ENCODE measurements at regions not wholly inside any gene's neighbourhood (a gene's known extent, or its start where the extent isn't known, plus 50 kb on each side); places are given as distances from the start of the nearest gene placed in this dataset.

DNA sequence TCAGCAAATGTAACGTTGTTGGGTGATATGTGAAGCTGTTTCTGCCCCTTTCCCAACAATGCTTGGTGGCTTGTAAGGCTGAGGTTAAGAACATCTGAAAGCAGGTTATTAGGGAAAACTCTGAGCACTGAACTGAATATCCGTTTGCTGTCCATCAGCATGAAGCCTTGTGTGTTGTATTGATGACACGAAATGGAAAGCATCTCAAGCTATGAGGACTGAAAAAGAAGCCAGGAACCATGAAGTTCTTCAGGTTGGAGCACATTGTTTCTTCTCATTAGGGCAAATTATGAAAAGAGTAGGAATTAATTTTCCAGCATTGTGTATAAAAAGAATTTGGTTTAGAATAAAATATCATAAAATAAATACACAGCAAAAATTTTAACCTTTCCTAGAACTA is 106.8 kb downstream of the IZUMO3 start:
- DNase-seq (ENCODE audit: extremely low spot score, unreplicated experiment) = no peak
- no peaks in the 10 kb centered on the region for H3K27me3 Mint-ChIP-seq
- no peaks in the 10 kb centered on the region for H3K4me1 Mint-ChIP-seq (ENCODE audit: unreplicated experiment)
- TF ChIP-seq, protein P1, sequence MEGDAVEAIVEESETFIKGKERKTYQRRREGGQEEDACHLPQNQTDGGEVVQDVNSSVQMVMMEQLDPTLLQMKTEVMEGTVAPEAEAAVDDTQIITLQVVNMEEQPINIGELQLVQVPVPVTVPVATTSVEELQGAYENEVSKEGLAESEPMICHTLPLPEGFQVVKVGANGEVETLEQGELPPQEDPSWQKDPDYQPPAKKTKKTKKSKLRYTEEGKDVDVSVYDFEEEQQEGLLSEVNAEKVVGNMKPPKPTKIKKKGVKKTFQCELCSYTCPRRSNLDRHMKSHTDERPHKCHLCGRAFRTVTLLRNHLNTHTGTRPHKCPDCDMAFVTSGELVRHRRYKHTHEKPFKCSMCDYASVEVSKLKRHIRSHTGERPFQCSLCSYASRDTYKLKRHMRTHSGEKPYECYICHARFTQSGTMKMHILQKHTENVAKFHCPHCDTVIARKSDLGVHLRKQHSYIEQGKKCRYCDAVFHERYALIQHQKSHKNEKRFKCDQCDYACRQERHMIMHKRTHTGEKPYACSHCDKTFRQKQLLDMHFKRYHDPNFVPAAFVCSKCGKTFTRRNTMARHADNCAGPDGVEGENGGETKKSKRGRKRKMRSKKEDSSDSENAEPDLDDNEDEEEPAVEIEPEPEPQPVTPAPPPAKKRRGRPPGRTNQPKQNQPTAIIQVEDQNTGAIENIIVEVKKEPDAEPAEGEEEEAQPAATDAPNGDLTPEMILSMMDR (conservative IDR thresholded peaks at IDR 0.05) = no peak
- no peaks in the 10 kb centered on the region for H3K9me3 Mint-ChIP-seq
- H3K4me3 Mint-ChIP-seq = no peak overlapping the region
- no peak overlapping the region for H3K27ac Mint-ChIP-seq
- no peaks in the 10 kb centered on the region for H3K36me3 Mint-ChIP-seq

DNA sequence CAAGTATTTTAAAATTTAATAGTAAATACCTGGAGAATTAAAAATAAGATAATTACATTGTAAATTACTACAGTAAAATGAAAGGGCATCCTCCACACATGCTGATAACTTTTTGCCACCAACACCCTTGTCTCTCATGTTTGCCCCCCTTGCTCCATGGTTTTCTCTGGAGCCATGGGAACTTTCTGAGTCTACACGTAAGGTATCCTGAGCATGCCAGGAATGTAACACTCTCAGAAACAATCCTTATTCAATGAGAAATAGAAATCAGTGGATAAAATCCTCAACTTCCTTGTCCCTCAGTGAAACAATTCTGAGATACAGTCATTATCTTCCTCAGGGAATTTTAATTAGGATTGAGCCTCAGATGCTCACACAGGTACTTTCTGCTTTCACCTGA is 108.9 kb downstream of the IZUMO3 start:
- H3K27me3 Mint-ChIP-seq = no peaks in the 10 kb centered on the region
- no peak for DNase-seq (ENCODE audit: extremely low spot score, unreplicated experiment)
- no peaks in the 10 kb centered on the region for H3K9me3 Mint-ChIP-seq
- H3K4me3 Mint-ChIP-seq = no peak overlapping the region
- H3K4me1 Mint-ChIP-seq (ENCODE audit: unreplicated experiment) = no peaks in the 10 kb centered on the region
- H3K27ac Mint-ChIP-seq = no peak overlapping the region
- TF ChIP-seq, protein P1 (conservative IDR thresholded peaks at IDR 0.05) = no peak
- no peaks in the 10 kb centered on the region for H3K36me3 Mint-ChIP-seq

DNA sequence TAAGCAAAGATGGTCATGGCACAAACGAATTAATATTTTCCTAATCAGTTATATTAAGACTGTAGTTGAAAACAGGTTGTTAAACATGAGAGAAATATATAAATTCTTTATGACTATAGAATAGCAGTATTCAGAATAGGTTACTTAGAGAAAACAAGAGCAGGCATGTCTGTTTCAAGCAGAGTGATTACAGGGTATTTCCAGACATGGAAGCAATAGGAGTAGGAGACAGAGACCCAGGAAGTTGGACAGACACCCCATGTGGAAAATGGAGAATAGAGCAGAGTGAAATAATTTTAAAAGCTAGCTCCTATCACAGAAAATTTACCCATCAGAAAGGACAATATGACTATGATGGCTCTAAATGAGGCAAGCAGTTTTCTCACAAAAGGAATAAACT is 111.5 kb downstream of the IZUMO3 start:
- no peak overlapping the region for H3K4me3 Mint-ChIP-seq
- H3K27ac Mint-ChIP-seq = no peak overlapping the region
- H3K27me3 Mint-ChIP-seq = no peaks in the 10 kb centered on the region
- DNase-seq (ENCODE audit: extremely low spot score, unreplicated experiment) = no peak
- TF ChIP-seq, protein P1 (conservative IDR thresholded peaks at IDR 0.05) = no peak
- no peaks in the 10 kb centered on the region for H3K4me1 Mint-ChIP-seq (ENCODE audit: unreplicated experiment)
- H3K9me3 Mint-ChIP-seq = no peaks in the 10 kb centered on the region
- H3K36me3 Mint-ChIP-seq = no peaks in the 10 kb centered on the region

DNA sequence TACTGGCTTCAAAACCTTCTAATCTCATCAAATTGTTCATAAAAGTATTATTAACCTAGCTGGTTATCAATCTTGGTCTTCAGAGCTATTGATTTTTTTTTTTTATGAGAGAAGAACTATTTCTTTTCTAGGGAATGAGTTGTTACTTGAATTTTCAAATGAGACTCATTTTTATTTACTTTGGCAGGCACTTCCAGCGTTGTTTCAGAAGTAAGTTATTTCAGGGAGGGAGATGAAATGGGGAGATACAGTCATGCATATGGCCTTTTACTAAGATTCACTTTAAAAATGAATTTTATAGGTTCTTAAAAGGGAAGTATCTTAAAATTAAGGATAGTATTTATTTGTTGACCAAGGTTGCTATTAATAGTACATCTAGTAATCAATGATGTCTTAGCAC is 129.6 kb downstream of the IZUMO3 start:
- DNase-seq (ENCODE audit: extremely low spot score, unreplicated experiment) = no peak
- TF ChIP-seq, protein P1 (conservative IDR thresholded peaks at IDR 0.05) = no peak
- no peak overlapping the region for H3K27ac Mint-ChIP-seq
- H3K27me3 Mint-ChIP-seq = no peaks in the 10 kb centered on the region
- H3K36me3 Mint-ChIP-seq = no peaks in the 10 kb centered on the region
- H3K9me3 Mint-ChIP-seq = no peaks in the 10 kb centered on the region
- H3K4me1 Mint-ChIP-seq (ENCODE audit: unreplicated experiment) = no peaks in the 10 kb centered on the region
- H3K4me3 Mint-ChIP-seq = no peak overlapping the region

DNA sequence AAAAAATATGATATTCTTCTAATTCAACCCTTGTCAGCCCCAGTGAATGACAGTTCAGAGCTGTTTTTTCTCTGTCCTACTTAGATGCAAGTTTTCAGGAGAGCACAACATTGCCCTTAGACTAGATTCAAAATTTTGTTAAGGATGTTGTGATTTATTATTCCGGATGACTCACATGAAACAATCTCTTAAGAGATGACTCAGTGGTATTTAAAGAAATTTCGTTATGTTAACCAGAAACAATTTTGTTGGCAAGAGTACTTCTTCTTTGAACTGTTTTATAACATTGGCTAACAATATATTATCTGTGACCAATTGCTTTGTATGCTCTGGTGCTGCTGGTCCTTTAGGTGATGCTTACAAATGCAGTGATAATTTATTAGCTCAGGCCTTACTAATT is 132.0 kb downstream of the IZUMO3 start:
- no peaks in the 10 kb centered on the region for H3K4me1 Mint-ChIP-seq (ENCODE audit: unreplicated experiment)
- DNase-seq (ENCODE audit: extremely low spot score, unreplicated experiment) = no peak
- H3K27me3 Mint-ChIP-seq = no peaks in the 10 kb centered on the region
- no peak overlapping the region for H3K27ac Mint-ChIP-seq
- no peak overlapping the region for H3K4me3 Mint-ChIP-seq
- no peaks in the 10 kb centered on the region for H3K36me3 Mint-ChIP-seq
- TF ChIP-seq, protein P1 (conservative IDR thresholded peaks at IDR 0.05) = no peak
- H3K9me3 Mint-ChIP-seq = no peaks in the 10 kb centered on the region

DNA sequence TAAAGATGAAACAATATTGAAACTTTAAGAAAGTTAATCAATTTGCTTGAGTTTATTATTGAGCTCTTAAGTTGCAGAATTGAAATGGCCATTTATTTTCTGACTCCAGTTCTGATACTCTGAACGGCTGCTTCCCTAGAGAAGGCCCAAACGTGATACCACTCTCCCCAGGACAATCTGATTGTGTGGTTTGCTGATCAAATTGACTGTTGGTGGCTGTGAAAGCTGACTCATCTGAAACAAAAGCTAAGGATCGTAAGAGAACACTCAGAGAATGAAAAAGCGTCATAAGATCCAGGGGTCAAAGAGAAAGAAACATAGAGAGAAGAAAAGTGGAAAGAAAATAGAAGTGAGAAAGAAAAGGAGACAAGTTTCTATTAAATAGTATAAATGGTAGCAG is 147.2 kb downstream of the IZUMO3 start:
- peaks cover 4% of the 10 kb centered on the region for H3K9me3 Mint-ChIP-seq
- no peaks in the 10 kb centered on the region for H3K27me3 Mint-ChIP-seq
- H3K4me1 Mint-ChIP-seq (ENCODE audit: unreplicated experiment) = no peaks in the 10 kb centered on the region
- no peaks in the 10 kb centered on the region for H3K36me3 Mint-ChIP-seq
- no peak for DNase-seq (ENCODE audit: extremely low spot score, unreplicated experiment)
- no peak overlapping the region for H3K27ac Mint-ChIP-seq
- TF ChIP-seq, protein P1 (conservative IDR thresholded peaks at IDR 0.05) = no peak
- no peak overlapping the region for H3K4me3 Mint-ChIP-seq

Measured in type B pancreatic cell (in vitro differentiated cells).